ENCODE measurements at regions not wholly inside any gene's neighbourhood (a gene's known extent, or its start where the extent isn't known, plus 50 kb on each side); places are given as distances from the start of the nearest gene placed in this dataset.

DNA sequence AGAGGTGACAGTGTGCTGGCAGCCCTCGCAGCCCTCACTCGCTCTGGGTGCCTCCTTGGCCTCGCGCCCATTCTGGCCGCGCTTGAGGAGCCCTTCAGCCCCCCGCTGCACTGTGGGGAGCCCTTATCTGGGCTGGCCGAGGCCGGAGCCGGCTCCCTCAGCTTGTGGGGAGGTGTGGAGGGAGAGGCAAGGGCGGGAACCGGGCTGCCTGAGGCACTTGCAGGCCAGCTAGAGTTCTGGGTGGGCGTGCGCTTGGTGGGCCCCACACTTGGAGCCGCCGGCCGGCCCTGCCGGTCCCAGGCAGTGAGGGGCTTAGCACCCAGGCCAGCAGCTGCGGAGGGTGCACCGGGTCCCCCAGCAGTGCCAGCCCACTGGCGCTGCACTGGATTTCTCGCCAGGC lies 1480.9 kb upstream of the SLC39A10 start:
- no peak for DNase-seq

DNA sequence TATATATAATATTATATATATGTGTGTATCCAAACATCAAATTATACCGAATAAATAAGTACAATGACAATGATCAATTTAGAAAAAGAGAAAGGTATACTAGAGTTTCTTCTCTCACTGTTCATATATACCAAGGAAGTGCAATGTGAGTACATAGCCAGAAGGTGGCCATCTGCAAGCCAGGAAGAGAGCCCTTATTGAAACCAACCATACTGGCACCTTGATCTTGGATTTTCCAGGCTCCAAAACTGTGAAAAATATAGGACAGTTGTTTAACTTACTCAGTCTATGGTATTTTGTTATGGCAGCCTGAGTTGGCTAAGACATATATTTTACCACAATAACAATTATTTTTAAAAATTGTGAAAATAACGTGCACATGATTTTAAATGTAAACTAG lies 1490.2 kb upstream of the SLC39A10 start:
- DNase-seq = peak; percentile 37 to 55

DNA sequence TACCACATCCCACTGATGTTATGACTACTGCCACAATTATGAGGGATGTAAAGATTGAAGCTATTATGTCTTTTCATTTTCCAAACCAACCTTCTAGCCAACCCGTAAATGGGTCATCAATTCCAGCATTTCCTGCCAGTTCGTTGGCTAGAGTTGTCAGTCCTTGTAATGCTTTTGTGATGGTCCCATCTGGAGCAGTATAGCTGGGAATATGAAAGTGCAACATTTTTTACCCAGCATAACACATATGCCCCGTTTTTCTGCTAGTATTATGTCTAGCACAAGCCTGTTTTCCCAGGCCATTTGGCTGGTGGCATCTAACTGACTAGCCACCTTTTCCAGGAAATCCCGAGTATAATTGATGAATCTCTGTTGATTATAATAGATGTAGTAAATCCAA lies 1501.6 kb upstream of the SLC39A10 start:
- no peak for DNase-seq

DNA sequence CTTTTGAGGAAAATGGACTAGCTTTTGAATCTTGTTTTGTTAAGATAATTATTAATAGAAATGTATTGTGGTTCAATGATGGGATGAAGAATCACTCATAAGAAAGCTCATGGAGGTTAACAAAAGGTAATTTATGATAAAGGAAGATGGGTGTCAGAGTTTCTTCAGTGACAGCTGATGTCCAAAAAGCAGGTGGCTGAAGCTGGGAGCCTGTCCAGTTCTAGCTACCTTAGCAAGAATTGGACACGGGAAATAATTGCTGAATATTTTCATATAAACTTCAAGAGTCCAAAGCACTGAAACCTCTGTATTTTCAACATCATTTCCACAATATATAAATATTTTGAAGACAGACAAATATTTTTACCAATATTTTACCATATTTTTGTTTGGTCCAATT lies 1505.8 kb upstream of the SLC39A10 start:
- DNase-seq = no peak

DNA sequence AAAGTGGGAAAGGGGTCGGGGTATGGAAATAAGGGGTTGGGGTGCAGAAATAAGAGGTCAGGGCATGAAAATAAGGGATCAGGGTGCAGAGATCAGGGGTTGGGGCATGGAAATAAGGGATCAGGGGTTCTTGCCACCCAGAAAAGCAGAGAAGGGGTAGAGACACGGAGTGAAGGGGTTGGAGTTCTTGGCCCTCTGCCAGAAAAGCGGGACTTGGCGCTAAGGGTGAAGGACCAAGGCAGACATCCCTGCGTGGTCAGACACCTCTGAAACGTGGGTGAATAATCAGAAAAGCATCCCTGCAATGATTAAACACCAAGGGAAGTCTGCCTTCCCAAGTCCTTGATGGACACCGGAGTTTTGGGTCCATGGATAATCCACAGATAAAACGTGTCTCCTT lies 1521.6 kb upstream of the SLC39A10 start:
- no peak for DNase-seq

DNA sequence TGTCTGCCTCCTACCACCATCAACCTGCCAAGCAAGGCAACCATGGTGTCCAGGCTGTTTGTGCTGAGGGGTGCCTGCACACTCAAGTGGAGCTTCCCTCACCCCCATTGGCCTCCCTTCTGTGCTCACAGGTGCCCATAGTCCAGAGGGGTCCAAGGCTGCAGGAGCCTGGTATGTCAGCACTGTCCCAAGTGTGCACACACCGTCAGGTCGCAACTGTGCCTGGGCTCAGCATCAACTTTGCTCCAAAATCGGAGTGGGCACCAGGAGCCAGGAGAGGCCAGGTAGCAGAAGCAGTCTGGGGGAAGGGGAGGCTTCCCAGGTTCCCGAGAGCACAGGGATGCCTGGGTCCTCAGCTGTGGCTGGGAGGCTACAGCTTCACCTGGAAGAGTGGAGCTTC lies 1528.2 kb upstream of the SLC39A10 start:
- DNase-seq = no peak

DNA sequence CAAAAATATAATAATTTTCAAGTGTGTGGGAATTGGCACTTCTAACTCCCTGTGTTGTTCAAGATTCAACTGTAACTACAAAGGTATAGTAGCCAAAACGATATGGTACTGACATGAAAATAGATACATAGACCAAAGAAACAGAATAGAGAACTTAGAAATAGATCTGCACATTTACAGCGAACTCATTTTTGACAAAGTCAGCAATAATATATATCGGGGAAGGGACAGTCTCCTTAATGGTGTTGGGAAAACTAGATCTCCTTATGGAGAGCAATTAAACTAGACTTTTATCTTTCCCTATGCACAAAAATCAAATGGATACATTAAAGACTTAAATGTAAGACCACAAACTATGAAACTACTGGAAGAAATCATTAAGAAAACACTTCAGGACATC lies 1530.6 kb upstream of the SLC39A10 start:
- no peak for DNase-seq

DNA sequence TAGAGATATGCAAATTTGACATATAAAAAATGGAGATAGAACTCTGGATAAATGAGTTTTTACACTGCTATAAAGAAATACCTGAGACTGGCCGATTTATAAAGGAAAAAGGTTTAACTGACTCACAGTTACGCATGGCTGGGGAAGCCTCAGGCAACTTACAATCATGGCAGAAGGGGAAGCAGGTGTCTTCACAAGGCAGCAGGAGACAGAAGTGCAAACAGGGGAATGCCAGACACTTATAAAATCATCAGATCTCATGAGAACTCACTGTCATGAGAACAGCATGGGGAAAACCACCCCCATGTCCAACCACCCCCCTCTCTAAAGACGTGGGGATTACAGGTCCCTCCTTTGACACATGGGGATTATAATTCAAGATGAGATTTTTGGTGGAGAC lies 1540.2 kb upstream of the SLC39A10 start:
- no peak for DNase-seq

DNA sequence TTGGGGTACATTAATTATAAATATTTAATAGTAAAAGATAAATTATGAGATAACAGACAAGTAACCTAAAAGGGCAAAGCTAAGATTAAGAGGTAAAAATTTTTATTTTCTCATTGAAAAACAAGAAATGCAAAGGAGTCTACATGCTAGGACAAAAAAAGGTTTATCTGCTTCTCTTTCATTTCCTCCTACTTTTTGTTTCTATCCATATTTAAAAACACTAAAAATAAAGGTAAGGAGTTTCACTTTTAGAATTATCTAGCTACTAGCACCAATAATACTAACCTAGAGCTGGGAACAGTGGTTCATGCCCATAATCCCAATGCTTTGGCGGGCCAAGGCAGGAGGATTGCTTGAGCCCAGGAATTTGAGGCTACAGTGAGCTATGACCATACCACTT lies 1551.7 kb upstream of the SLC39A10 start:
- no peak for DNase-seq

DNA sequence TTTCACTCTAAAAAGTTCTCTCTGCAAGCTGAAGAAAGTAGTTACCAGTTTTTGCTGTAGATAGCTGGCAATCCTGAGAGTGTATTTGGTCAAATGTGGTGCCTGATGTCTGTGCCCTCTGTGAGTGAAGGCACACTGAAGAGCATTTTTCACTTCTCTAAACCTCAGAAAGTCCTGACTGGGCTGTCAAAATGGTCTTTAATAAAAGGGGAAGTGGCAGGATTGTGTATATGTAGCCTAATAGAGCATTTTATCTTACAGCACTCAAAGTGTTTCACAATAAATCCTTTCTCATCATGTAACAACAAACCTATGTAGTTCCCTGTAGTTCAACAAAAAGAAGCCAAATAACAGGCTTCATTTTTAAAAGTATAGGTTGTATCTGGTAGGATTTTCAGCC lies 1552.3 kb upstream of the SLC39A10 start:
- DNase-seq = no peak

DNA sequence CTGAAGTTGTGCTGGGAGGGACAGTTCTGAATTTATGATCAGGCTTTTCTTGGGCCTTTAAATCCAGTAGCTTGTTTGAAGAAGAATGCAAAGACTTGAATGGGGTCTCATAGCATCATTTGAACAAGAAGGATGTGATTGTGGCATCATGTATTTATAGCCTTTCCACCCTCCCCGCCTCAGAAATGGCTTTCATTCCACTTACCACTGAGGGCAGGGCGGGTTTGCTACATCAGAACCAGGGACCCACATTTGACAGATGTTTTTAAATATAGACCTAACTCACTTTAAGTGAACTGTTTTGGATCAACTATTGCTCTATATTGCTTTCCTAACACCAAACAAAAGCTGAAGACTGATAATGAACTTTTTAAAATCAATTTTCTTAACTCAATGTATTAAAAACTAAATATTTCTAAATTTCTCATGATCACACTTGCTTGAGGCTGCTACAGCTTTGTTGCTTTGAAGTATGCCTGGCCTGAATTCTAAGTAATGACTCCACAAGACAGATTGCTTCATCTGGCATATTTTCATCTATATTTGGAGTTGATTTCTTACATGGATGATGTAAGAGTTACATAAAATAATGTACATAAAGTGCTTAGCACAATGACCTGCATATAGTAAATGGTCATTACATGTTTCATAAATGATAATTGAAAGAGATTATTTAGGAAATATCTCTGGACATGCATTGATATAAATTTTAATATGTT lies 1552.9 kb upstream of the SLC39A10 start:
- DNase-seq = no peak

DNA sequence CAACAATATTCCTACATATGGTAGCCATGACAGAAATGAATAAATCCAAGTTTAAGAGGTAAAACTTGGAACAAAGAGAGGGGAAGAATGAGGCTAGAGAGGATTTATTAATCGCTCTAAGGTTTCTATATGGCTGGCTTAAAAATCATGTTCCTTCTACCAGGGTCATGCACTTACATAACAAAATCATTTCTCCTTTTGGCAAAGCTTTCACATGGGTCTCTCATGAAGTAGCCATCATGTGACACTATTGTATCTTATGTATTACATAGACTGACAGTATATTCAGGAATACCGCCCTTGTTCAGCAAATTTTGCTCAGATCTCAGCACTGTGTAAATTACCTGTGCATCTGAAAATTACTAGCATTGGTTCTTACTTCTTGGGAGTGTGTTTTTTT lies 1554.5 kb upstream of the SLC39A10 start:
- no peak for DNase-seq

DNA sequence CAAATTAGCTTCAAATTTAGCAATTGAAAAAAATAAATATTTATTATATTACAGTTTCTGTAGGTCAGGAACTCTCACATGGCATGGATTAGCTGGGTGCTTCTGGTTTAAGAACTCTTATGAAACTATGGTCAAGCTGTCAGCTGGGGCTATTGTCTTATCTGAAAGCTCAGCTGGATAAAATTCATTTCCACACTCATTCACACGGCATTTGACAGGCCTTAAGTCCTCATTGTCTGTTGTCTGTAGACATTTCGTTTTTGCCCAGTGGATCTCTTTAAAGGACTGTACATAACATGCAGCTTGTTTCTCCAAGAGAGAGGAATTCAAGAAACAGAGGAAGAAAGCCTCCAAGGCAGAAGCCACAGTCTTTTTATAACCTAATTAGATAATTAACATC lies 1556.8 kb upstream of the SLC39A10 start:
- no peak for DNase-seq

DNA sequence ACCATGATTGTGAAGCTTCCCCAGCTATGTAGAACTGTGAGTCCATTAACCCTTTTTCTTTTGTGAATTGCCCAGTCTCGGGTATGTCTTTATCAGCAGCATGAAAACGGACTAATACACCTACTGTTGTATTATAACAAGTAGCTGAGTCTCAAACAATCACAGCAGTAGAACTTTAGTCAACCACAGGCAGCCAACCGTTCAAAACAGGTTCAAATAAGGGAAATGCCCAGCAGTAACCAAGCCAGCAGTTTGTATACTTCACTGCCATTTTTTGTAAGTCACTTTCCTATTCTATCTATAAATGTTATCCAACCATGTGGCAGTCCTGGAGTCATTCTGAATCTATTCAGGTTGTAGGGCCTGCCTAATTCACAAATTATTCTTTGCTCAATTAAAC lies 1560.6 kb upstream of the SLC39A10 start:
- no peak for DNase-seq

DNA sequence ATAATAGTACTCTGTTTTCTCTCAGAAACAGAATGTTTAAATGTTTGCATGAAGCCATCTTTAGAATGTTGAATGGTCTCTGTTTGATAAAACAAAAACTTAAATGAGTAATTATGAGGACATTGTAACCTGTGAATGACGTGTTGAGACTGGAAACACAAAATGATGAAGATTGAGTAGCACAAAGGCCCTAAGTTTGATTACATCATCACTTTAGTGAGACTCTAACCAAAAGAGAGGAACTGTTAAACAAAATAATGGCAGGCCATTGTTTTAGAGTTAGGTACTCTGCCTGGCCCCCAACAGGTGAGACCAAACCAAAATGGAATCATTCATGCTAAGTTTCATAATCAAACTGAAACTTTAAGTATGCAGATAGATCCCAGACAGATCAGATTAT lies 1561.7 kb upstream of the SLC39A10 start:
- no peak for DNase-seq

DNA sequence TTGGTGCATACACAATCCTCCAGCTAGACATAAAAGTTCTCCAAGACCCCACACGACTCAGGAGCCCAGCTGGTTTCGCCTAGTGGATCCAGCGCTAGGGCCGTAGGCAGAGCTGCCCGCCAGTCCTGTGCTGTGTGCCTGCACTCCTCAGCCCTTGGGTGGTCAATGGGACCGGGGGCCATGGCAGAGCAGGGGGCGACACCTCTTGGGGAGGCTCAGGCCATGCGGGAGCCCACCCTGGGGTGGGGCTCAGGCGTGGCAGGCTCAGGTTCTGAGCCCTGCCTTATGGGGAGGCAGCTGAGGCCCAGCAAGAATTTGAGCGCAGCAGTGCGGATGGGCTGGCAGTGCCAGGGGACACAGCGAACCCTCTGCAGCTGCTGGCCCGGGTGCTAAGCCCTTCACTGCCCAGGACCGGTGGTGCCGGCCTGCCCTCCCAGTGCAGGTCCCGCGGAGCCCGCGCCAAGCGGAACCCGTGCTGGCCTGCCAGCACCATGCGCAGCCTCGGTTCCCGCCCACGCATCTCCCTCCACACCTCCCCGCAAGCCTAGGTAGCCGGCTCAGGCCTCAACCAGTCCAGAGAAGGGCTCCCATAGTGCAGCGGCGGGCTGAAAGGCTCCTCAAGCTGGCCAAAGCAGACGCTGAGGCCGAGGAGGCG lies 1566.6 kb upstream of the SLC39A10 start:
- no peak for DNase-seq

DNA sequence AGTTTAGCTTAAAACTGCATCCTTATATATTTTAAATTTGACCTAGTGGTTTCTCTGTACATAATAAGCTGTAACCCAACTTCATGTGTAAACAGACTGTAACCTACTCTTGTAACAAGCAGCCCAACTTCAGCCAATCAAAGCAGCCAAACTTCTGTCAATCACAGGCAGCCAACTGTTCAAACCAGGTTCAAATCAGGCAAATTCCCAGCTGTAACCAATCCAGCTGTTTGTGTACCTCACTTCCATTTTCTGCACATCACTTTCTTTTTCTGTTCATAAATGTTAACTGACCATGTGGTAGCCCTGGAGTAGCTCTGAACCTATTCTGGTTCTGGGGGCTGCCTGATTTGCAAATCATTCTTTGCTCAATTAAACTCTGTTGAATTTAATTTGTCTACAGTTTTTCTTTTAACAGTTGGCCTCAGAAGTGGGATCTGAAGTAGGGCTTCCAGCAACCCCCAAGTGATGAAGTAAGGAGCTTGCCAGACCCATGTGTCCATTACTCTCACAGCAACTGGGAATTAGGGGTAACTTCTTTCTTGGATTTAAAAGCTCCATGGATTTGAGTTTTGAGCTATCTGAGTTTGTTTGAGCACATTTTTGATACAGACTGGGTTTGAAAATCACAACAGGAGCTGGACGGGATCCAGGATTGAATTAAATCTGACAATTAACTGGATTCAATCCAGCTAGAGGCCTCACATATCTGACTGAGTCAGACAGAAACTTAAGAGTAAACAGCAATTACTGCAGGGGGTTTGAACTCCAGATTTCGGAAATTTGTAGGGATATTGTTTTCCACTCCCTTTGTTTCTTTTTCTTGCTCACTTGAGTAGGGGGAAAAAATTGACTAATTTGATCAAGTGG lies 1569.7 kb upstream of the SLC39A10 start:
- DNase-seq = peak in 1 of 2 experiments; percentile 38

DNA sequence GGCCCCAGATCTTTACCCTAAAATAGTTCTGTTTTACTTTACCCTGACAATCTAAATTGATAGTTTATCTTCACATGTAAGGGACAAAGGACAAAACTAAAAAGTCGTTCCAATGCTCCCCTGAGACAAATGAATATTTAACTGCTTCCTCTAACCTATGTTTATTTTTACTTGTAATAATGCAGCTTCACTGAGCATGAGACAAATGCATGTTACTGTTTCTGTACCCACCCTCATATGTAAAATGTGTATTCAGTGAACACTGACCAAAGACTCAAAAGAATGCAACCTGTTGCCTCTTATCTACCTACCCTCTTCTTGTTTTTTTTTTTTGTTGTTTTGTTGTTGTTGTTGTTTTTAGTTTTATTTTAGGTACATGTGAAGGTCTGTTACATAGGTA lies 1570.9 kb upstream of the SLC39A10 start:
- DNase-seq = no peak

DNA sequence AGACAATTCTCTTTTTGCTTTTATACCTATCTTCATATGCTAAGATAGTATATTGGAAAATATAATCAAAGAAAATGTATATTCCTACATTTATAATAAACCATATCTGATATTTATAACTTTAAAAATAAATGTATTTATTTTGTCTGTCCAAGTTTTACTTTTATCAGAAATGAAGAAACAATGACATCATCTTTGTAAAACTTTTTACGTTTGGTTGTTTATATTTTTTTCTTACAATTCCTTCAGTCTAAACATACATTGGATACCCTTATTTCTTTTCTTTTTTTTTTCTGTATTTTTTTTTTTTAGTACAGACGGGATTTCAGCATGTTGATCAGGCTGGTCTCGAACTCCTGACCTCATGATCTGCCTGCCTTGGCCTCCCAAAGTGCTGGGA lies 1577.0 kb upstream of the SLC39A10 start:
- no peak for DNase-seq

DNA sequence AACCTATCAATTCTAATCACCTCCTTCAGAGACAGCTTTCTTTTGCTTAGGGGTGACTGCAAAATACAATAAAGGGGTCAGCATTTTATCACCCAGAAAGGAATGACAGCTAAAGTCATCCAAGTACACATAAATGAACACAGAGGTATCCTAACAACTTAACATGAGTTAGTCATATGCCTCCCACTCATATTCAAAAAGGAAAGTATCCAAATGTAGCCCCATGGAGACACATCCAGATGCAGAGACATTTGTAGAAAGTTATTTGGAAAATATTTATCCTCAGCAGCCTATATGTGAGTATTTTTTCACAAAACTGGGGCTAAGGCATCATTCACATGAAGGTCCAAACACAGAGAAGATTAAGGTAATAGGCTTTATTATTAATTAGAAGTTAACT lies 1579.7 kb upstream of the SLC39A10 start:
- no peak for DNase-seq

DNA sequence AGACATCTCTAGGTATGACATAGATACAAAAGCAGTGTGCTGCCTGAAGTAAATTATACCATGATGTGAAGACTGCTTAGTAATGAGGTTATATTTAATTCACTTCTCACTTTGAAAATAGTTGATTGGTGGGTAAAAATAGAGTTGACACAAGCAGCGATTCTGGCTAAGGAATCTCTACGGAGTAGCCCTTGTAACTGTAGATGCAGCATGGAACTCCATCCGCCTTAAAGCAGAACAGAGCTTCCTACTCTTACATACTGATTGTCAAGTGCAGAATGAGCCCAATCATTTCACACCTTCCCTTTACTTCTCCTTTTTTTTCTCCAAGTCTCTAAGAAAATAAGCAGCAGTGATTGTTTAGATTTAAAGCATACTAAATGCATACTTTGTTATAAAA lies 1594.6 kb upstream of the SLC39A10 start:
- no peak for DNase-seq

DNA sequence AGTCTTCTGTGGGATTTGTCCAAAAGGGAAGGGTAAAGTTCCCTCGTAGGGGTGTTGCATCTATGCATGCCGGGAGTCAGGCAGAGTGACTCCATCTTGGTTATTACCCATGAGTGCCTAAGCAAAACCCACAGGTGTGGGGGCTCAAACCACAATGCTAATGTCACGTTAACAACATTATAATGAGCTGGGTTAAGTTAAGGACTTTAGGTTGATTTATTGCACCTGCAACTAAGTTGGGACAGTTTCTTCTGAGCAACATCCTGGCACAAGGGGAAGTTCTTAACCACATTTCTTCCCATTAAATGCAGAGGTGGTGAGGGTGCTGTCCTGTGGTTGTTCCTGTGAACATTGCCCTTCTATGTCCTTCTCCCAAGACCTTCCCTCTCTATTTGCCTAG lies 1596.8 kb upstream of the SLC39A10 start:
- no peak for DNase-seq

DNA sequence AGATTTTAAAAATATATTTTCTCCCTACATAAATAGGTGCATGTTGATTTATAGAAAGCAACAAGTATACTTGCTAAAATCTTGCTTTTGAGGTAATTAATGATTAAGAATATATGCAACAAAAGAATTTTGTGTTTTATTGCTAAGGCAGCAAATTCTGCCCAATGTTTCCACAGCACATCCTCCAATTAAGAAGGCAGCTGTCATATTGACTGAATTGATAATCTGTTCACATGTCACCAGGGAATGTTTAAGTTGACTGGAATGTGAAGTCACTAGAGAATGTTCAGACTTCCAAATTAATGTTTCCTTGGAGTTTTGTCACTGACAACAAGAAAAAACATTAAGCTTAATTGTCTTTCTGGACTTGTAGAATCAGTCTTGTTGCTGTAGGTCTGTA lies 1602.7 kb upstream of the SLC39A10 start:
- no peak for DNase-seq

DNA sequence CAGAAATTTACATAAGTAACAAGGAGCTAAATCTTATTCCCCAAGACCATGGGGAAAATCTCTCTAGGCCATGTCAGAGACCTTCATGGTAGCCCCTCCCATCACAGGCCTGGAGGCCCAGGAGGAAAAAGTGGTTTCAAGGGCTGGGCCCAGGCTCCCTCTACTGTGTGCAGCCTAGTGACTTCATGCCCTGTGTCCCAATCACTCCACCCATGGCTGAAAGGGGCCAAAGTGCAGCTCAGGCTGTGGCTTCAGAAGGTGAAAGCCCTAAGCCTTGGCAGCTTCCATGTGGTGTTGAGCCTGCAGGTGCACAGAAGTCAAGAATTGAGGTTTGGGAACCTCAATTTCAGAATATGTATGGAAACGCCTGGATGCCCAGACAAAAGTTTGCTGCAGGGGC lies 1612.7 kb upstream of the SLC39A10 start:
- DNase-seq = no peak
